GM23338 (cell line): ENCODE measurements at regions not wholly inside any gene's neighbourhood (a gene's known extent, or its start where the extent isn't known, plus 50 kb on each side); places are given as distances from the start of the nearest gene placed in this dataset.

Source experiments
- ATAC-seq: fragments of 200-7000 bp; cut with Tn5 transposase; 3 replicates; pipeline ENCODE4 v1.9.1; 2020
- DNase-seq: peaks from one replicate; pipeline ENCODE4 v3.0.0-alpha.2; 2015; ENCODE audit warnings: low spot score
- H2AFZ ChIP-seq: fragments of 200-600 bp; sonication (generic); 2 replicates; pipeline ENCODE4 v1.8.0; 2016; ENCODE audit warnings: antibody characterized with exemption, mild to moderate bottlenecking, moderate library complexity
- H3F3A ChIP-seq: fragments of 200-600 bp; sonication (generic); replicated peaks from 2 replicates; pipeline ENCODE4 v1.8.0; 2017; ENCODE audit warnings: antibody characterized with exemption, mixed run types, low read depth
- H3K27ac ChIP-seq: fragments of 200-600 bp; sonication (generic); 2 replicates; pipeline ENCODE4 v1.6.1; 2016; ENCODE audit warnings: low read depth
- H3K27me3 ChIP-seq: fragments of 200-600 bp; sonication (generic); 2 replicates; pipeline ENCODE4 v1.8.0; 2016; ENCODE audit warnings: mild to moderate bottlenecking, mixed run types, moderate library complexity; ENCODE audit not compliant: insufficient read depth
- H3K36me3 ChIP-seq: fragments of 200-600 bp; sonication (generic); 2 replicates; pipeline ENCODE4 v1.8.0; 2016; ENCODE audit warnings: mild to moderate bottlenecking; ENCODE audit not compliant: insufficient read depth
- H3K4me1 ChIP-seq: fragments of 200-600 bp; sonication (generic); 2 replicates; pipeline ENCODE4 v1.8.0; 2016; ENCODE audit warnings: mild to moderate bottlenecking, moderate library complexity; ENCODE audit not compliant: insufficient read depth
- H3K4me2 ChIP-seq: fragments of 200-600 bp; sonication (generic); 2 replicates; pipeline ENCODE4 v1.7.1; 2017; ENCODE audit warnings: mixed run types
- H3K4me3 ChIP-seq: fragments of 200-600 bp; sonication (generic); 2 replicates; pipeline ENCODE4 v1.6.1; 2016; ENCODE audit warnings: mixed run types
- H3K79me2 ChIP-seq: fragments of 200-600 bp; sonication (generic); replicated peaks from 2 replicates; pipeline ENCODE4 v1.8.0; 2017; ENCODE audit warnings: mild to moderate bottlenecking; ENCODE audit not compliant: insufficient read depth
- H3K9me2 ChIP-seq: fragments of 200-600 bp; sonication (generic); 2 replicates; pipeline ENCODE4 v1.8.0; 2017; ENCODE audit not compliant: insufficient read depth
- H4K20me1 ChIP-seq: fragments of 200-600 bp; sonication (generic); replicated peaks from 2 replicates; pipeline ENCODE4 v1.8.0; 2017; ENCODE audit warnings: mild to moderate bottlenecking; ENCODE audit not compliant: insufficient read depth
- H3K27ac Mint-ChIP-seq: 2 replicates; pipeline ENCODE4 v1.8.0; 2020; ENCODE audit warnings: inconsistent platforms, mild to moderate bottlenecking, moderate library complexity, mixed read lengths
- H3K27me3 Mint-ChIP-seq: 3 replicates; pipeline ENCODE4 v1.8.0; 2022; ENCODE audit warnings: low read depth, mild to moderate bottlenecking, moderate library complexity, mixed read lengths, inconsistent platforms; ENCODE audit not compliant: insufficient read depth, poor library complexity
- H3K36me3 Mint-ChIP-seq: 3 replicates; pipeline ENCODE4 v1.8.0; 2021; ENCODE audit warnings: low read depth, mild to moderate bottlenecking, inconsistent platforms, moderate library complexity, mixed read lengths
- H3K4me1 Mint-ChIP-seq: 3 replicates; pipeline ENCODE4 v1.8.0; 2020; ENCODE audit warnings: mild to moderate bottlenecking, inconsistent platforms, mixed read lengths
- H3K4me3 Mint-ChIP-seq: 3 replicates; pipeline ENCODE4 v1.8.0; 2021; ENCODE audit warnings: moderate library complexity, mild to moderate bottlenecking, inconsistent platforms, mixed read lengths
- H3K9me3 Mint-ChIP-seq: 3 replicates; pipeline ENCODE4 v1.8.0; 2020; ENCODE audit warnings: moderate library complexity, mild to moderate bottlenecking, inconsistent platforms, mixed read lengths
- EZH2 ChIP-seq: fragments of 200-600 bp; sonication (generic); IDR thresholded peaks from one replicate; pipeline ENCODE4 v1.8.0; 2017; ENCODE audit warnings: antibody characterized with exemption, mild to moderate bottlenecking, low read depth; ENCODE audit not compliant: unreplicated experiment
- EZH2phosphoT487 ChIP-seq: fragments of 200-600 bp; sonication (generic); IDR thresholded peaks from one replicate; pipeline ENCODE4 v1.8.1; 2018; ENCODE audit warnings: antibody characterized with exemption; ENCODE audit not compliant: unreplicated experiment
- POLR2AphosphoS5 ChIP-seq: IDR thresholded peaks from 2 replicates; pipeline ENCODE4 v1.6.1; 2016; ENCODE audit warnings: antibody characterized with exemption, low read depth
- ZNF331 ChIP-seq: fragments of 250-450 bp; sonication (Bioruptor Pico); IDR thresholded peaks from 2 replicates; pipeline ENCODE4 v1.5.0; 2020; ENCODE audit warnings: low read depth, mild to moderate bottlenecking, moderate library complexity
- TF ChIP-seq, protein P1 (sequence below): fragments of 250-450 bp; sonication (Bioruptor Pico); IDR thresholded peaks from 2 replicates; pipeline ENCODE4 v1.5.0; 2020; ENCODE audit warnings: mild to moderate bottlenecking, moderate library complexity
- TF ChIP-seq, protein P2 (sequence below): IDR thresholded peaks from 2 replicates; pipeline ENCODE4 v1.6.1; 2016; ENCODE audit warnings: antibody characterized with exemption

- TF ChIP-seq, protein P1, sequence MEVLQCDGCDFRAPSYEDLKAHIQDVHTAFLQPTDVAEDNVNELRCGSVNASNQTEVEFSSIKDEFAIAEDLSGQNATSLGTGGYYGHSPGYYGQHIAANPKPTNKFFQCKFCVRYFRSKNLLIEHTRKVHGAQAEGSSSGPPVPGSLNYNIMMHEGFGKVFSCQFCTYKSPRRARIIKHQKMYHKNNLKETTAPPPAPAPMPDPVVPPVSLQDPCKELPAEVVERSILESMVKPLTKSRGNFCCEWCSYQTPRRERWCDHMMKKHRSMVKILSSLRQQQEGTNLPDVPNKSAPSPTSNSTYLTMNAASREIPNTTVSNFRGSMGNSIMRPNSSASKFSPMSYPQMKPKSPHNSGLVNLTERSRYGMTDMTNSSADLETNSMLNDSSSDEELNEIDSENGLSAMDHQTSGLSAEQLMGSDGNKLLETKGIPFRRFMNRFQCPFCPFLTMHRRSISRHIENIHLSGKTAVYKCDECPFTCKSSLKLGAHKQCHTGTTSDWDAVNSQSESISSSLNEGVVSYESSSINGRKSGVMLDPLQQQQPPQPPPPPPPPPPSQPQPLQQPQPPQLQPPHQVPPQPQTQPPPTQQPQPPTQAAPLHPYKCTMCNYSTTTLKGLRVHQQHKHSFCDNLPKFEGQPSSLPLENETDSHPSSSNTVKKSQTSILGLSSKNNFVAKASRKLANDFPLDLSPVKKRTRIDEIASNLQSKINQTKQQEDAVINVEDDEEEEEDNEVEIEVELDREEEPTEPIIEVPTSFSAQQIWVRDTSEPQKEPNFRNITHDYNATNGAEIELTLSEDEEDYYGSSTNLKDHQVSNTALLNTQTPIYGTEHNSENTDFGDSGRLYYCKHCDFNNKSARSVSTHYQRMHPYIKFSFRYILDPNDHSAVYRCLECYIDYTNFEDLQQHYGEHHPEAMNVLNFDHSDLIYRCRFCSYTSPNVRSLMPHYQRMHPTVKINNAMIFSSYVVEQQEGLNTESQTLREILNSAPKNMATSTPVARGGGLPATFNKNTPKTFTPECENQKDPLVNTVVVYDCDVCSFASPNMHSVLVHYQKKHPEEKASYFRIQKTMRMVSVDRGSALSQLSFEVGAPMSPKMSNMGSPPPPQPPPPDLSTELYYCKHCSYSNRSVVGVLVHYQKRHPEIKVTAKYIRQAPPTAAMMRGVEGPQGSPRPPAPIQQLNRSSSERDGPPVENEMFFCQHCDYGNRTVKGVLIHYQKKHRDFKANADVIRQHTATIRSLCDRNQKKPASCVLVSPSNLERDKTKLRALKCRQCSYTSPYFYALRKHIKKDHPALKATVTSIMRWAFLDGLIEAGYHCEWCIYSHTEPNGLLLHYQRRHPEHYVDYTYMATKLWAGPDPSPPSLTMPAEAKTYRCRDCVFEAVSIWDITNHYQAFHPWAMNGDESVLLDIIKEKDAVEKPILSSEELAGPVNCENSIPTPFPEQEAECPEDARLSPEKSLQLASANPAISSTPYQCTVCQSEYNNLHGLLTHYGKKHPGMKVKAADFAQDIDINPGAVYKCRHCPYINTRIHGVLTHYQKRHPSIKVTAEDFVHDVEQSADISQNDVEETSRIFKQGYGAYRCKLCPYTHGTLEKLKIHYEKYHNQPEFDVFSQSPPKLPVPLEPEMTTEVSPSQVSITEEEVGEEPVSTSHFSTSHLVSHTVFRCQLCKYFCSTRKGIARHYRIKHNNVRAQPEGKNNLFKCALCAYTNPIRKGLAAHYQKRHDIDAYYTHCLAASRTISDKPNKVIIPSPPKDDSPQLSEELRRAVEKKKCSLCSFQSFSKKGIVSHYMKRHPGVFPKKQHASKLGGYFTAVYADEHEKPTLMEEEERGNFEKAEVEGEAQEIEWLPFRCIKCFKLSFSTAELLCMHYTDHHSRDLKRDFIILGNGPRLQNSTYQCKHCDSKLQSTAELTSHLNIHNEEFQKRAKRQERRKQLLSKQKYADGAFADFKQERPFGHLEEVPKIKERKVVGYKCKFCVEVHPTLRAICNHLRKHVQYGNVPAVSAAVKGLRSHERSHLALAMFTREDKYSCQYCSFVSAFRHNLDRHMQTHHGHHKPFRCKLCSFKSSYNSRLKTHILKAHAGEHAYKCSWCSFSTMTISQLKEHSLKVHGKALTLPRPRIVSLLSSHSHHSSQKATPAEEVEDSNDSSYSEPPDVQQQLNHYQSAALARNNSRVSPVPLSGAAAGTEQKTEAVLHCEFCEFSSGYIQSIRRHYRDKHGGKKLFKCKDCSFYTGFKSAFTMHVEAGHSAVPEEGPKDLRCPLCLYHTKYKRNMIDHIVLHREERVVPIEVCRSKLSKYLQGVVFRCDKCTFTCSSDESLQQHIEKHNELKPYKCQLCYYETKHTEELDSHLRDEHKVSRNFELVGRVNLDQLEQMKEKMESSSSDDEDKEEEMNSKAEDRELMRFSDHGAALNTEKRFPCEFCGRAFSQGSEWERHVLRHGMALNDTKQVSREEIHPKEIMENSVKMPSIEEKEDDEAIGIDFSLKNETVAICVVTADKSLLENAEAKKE (CRISPR knock-in tag) = no peak
- TF ChIP-seq POLR2AphosphoS5 = no peak
- TF ChIP-seq ZNF331 = no peak
- no peak for TF ChIP-seq EZH2
Measured at GRCh38 chr16:86353148-86353547, 157.2 kb upstream of the FOXF1 start (continued).

DNA sequence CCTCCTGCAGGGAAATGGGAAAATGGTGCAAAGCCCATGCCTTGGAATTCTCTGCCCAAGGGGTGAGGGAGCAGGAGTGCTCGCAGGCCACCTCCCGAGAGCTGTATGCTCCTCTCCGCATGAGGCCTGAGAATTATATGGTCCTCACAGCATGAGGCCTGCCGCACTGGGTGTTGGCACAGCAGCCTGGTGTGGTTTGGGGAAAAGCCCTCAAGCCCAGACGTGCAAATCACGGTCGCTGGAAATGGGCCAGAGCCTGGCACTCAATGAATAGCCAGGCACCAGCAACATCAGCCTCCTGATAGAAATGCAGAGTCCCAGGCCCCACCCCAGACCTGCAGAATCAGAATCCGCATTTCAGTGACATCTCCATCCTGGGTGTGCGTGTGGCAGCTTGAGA lies 156.4 kb upstream of the FOXF1 start:
- ATAC-seq (no peak; the same call in 2 of the 3 replicates), DNase-seq (no peak)
- Mint-ChIP-seq H3K4me3 (no peak overlapping the region), H3K9me3 (peaks cover 17% of the 10 kb centered on the region), H3K27ac (no peak overlapping the region), H3K4me1 (peaks cover 33% of the 10 kb centered on the region), H3K27me3 (peaks cover 8% of the 10 kb centered on the region), H3K36me3 (peaks cover 12% of the 10 kb centered on the region)
- no peaks in the 10 kb centered on the region for H4K20me1 ChIP-seq
- no peaks in the 10 kb centered on the region for H3K36me3 ChIP-seq
- H3K4me2 ChIP-seq = no peak overlapping the region
- peaks cover 15% of the 10 kb centered on the region for H3K4me1 ChIP-seq
- H3K27me3 ChIP-seq = no peaks in the 10 kb centered on the region
- H3K4me3 ChIP-seq = no peak overlapping the region
- 0 out of 2 replicates have a peak, but pooled peaks cover 2% of the 10 kb centered on the region for H3F3A ChIP-seq
- H3K27ac ChIP-seq = no peak overlapping the region
- no peak overlapping the region for H2AFZ ChIP-seq
- no peaks in the 10 kb centered on the region for H3K79me2 ChIP-seq
- no peaks in the 10 kb centered on the region for H3K9me2 ChIP-seq
- no peak for TF ChIP-seq ZNF331
- TF ChIP-seq, protein P1 (CRISPR knock-in tag) = no peak
- TF ChIP-seq POLR2AphosphoS5 = no peak
- TF ChIP-seq, protein P2, sequence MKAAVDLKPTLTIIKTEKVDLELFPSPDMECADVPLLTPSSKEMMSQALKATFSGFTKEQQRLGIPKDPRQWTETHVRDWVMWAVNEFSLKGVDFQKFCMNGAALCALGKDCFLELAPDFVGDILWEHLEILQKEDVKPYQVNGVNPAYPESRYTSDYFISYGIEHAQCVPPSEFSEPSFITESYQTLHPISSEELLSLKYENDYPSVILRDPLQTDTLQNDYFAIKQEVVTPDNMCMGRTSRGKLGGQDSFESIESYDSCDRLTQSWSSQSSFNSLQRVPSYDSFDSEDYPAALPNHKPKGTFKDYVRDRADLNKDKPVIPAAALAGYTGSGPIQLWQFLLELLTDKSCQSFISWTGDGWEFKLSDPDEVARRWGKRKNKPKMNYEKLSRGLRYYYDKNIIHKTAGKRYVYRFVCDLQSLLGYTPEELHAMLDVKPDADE = no peak
- TF ChIP-seq EZH2phosphoT487 = no peak
